Breast epithelium (tissue), 4 donors: ENCODE measurements at regions not wholly inside any gene's neighbourhood (a gene's known extent, or its start where the extent isn't known, plus 50 kb on each side); places are given as distances from the start of the nearest gene placed in this dataset.

Source experiments
- DNase-seq, 2 donors: peaks; one replicate each; pipeline ENCODE4 v3.0.0-alpha.2; 2019; ENCODE audit warnings: low spot score in 2 of 2
- H3K27ac ChIP-seq, 2 donors: fragments of 200-600 bp; sonication (generic) in 1 of 2; one replicate each; pipeline ENCODE4 v1.5.1; 2016 to 2019; ENCODE audit warnings: mild to moderate bottlenecking in 1 of 2
- H3K27me3 ChIP-seq, 2 donors: fragments of 200-600 bp; sonication (generic) in 1 of 2; one replicate each; pipeline versions ENCODE4 v1.5.1 to v1.6.0; 2017 to 2019; ENCODE audit warnings: control low read depth in 1 of 2, mild to moderate bottlenecking in 1 of 2
- H3K36me3 ChIP-seq: fragments of 200-600 bp; one replicate; pipeline ENCODE4 v1.5.1; 2019
- H3K4me1 ChIP-seq, 2 donors: fragments of 200-600 bp; sonication (generic); one replicate each; pipeline ENCODE4 v1.5.1; 2016 to 2019; ENCODE audit warnings: control low read depth in 1 of 2
- H3K4me3 ChIP-seq, 3 donors: fragments of 200-600 bp; sonication (generic); 1 replicate in 2 of 3; 2 replicates in 1 of 3; pipeline ENCODE4 v1.5.1; 2016 to 2019; ENCODE audit warnings: mild to moderate bottlenecking in 3 of 3, moderate library complexity in 2 of 3
- H3K9me3 ChIP-seq, 2 donors: fragments of 200-600 bp; sonication (generic) in 1 of 2; one replicate each; pipeline ENCODE4 v1.5.1; 2016 to 2019; ENCODE audit warnings: control low read depth in 1 of 2
- POLR2A ChIP-seq: fragments of 450-650 bp; IDR thresholded peaks from one replicate; pipeline ENCODE4 v1.6.1; 2016; ENCODE audit warnings: antibody characterized with exemption, mild to moderate bottlenecking, moderate library complexity
- POLR2AphosphoS5 ChIP-seq, 3 donors: sonication (generic); formaldehyde crosslinking; IDR thresholded peaks; one replicate each; pipeline ENCODE4 v1.6.1; 2017; ENCODE audit warnings: antibody characterized with exemption in 3 of 3
- intact Hi-C: fragments of 100-400 bp; cut with DNase I; formaldehyde crosslinking; loops from one replicate; pipeline ENCODE4 v1.15.1; 2023; ENCODE audit warnings: low total_unique reads
- TF ChIP-seq, protein P1 (sequence below), 3 donors: fragments of 450-650 bp; IDR thresholded peaks; one replicate each; pipeline ENCODE4 v1.5.1; 2016 to 2017; ENCODE audit warnings: antibody characterized with exemption in 3 of 3, mild to moderate bottlenecking in 3 of 3, moderate library complexity in 3 of 3

DNA sequence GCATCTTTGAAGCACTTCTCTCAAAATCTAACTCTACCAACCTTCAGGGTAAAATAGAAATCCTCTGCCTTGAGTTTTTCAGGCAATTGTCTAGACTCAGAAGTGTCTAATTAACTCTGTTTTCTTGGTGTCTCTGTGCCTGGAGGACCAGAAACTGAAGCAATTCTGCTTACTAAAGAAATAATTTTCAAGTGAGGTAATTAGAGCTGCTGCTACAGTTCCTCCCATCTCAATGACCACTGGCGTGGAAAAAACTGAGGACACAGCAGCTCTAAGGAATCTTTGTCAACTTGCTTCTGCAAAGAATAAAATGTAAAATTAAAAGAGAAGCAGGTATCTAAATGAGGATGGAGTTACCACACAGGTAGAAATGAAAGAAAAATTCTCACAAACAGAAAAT, 785.0 kb downstream of the PRELID2 start:
- Histone ChIP-seq H3K27me3 (no peaks in the 10 kb centered on the region), H3K4me1 (no peaks in the 10 kb centered on the region), H3K9me3 (no peaks in the 10 kb centered on the region), H3K27ac (no peak overlapping the region), H3K4me3 (no peak overlapping the region), H3K36me3 (no peaks in the 10 kb centered on the region)
- intact Hi-C loops, result no loop called here
- no peak for DNase-seq
- TF ChIP-seq, protein P1, sequence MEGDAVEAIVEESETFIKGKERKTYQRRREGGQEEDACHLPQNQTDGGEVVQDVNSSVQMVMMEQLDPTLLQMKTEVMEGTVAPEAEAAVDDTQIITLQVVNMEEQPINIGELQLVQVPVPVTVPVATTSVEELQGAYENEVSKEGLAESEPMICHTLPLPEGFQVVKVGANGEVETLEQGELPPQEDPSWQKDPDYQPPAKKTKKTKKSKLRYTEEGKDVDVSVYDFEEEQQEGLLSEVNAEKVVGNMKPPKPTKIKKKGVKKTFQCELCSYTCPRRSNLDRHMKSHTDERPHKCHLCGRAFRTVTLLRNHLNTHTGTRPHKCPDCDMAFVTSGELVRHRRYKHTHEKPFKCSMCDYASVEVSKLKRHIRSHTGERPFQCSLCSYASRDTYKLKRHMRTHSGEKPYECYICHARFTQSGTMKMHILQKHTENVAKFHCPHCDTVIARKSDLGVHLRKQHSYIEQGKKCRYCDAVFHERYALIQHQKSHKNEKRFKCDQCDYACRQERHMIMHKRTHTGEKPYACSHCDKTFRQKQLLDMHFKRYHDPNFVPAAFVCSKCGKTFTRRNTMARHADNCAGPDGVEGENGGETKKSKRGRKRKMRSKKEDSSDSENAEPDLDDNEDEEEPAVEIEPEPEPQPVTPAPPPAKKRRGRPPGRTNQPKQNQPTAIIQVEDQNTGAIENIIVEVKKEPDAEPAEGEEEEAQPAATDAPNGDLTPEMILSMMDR (IDR thresholded peaks at IDR 0.05), result no peak
- no peak for TF ChIP-seq POLR2AphosphoS5 (IDR thresholded peaks at IDR 0.05)
- TF ChIP-seq POLR2A, result no peak

DNA sequence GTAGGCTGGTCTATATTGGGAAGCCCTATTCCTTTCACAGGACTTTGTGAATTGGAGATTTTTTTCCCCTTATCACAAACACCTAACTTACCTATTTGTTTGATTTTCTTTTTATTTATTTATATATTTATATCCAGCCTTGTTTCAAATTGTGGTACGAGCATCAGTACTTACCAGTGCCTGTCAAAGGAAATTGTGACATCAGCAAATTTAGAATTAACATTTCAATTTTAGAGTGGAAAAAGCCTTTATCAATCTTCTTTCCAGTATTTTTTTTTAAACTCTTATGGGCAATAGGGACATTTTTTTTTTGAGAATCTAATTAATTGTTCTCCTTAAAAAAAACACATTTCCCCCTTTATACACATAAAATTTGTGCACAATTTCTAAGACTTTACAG, 790.2 kb downstream of the PRELID2 start:
- intact Hi-C loops, result no loop called here
- no peaks in the 10 kb centered on the region for H3K27me3 ChIP-seq
- TF ChIP-seq, protein P1 (IDR thresholded peaks at IDR 0.05), result no peak
- TF ChIP-seq POLR2AphosphoS5 (IDR thresholded peaks at IDR 0.05), result no peak
- TF ChIP-seq POLR2A, result no peak
- H3K27ac ChIP-seq, result no peak overlapping the region
- H3K4me3 ChIP-seq, result no peak overlapping the region
- H3K4me1 ChIP-seq, result no peaks in the 10 kb centered on the region
- peaks cover 0 to 6% of the 10 kb centered on the region in 2 donors for H3K9me3 ChIP-seq
- H3K36me3 ChIP-seq, result no peaks in the 10 kb centered on the region
- DNase-seq, result no peak

DNA sequence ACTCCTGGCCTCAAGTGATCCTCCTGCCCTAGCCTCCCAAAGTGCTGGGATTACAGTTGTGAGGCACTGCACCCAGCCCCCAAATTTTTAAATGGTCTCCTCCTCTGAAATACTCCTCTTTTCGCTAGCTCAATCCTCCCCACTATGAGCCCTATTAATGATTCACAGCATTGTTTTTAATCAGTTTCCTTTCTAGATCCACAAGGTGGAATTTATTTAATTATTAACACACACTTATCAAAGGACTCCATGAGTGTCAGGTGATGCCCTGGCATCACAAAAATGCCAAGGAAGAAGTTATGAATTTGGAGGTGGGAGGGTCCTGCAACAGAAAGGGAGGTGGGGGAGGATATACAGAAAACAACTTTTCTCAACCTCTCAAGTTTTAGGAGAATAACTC, 806.5 kb downstream of the PRELID2 start:
- DNase-seq, result no peak
- TF ChIP-seq, protein P1 (IDR thresholded peaks at IDR 0.05), result no peak
- no peak for TF ChIP-seq POLR2A
- no peaks in the 10 kb centered on the region for H3K27me3 ChIP-seq
- no peak overlapping the region for H3K4me3 ChIP-seq
- H3K27ac ChIP-seq, result no peak overlapping the region
- H3K36me3 ChIP-seq, result no peaks in the 10 kb centered on the region
- no peaks in the 10 kb centered on the region for H3K4me1 ChIP-seq
- intact Hi-C loops, result no loop called here
- no peaks in the 10 kb centered on the region for H3K9me3 ChIP-seq

DNA sequence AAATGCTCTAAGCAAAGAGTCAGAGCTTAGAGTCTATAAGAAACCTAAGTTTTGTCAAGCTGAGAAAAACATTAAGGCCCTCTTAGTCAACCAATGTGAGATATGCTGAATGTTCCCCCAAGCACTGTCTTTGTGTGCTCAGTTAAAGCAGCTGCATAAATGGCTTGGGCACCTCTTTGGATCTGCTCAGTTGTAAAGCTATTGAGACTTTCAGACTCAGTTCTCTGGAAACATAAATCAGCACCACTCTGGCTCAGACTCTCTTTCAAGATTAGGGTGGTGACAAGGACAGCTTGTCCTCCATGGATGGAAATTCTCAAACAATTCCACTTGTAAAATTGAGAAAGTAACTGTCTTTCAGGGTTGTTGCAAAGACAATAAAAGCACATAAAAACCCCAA, 807.9 kb downstream of the PRELID2 start:
- Histone ChIP-seq H3K27me3 (no peaks in the 10 kb centered on the region), H3K27ac (no peak overlapping the region), H3K9me3 (no peaks in the 10 kb centered on the region), H3K36me3 (no peaks in the 10 kb centered on the region), H3K4me1 (no peaks in the 10 kb centered on the region), H3K4me3 (no peak overlapping the region)
- intact Hi-C loops, result no loop called here
- no peak for DNase-seq
- no peak for TF ChIP-seq POLR2AphosphoS5 (IDR thresholded peaks at IDR 0.05)
- TF ChIP-seq, protein P1 (IDR thresholded peaks at IDR 0.05), result no peak

GRCh38 chr5:145025775-145026174, 809.4 kb downstream of the PRELID2 start:
- no peaks in the 10 kb centered on the region for H3K36me3 ChIP-seq
- TF ChIP-seq POLR2AphosphoS5 (IDR thresholded peaks at IDR 0.05) (no peak), POLR2A (no peak)
- TF ChIP-seq, protein P1 (IDR thresholded peaks at IDR 0.05), result no peak
- intact Hi-C loops, result no loop called here

More at GRCh38 chr5:145025775-145026174, 809.4 kb downstream of the PRELID2 start:
- Histone ChIP-seq H3K4me3 (no peak overlapping the region), H3K27me3 (no peaks in the 10 kb centered on the region), H3K27ac (no peak overlapping the region), H3K4me1 (no peaks in the 10 kb centered on the region), H3K9me3 (no peaks in the 10 kb centered on the region)
- no peak for DNase-seq
